Gastrocnemius medialis (tissue), 4 donors: ENCODE measurements at regions not wholly inside any gene's neighbourhood (a gene's known extent, or its start where the extent isn't known, plus 50 kb on each side); places are given as distances from the start of the nearest gene placed in this dataset.

Experiments used
- ATAC-seq, 2 donors: fragments of 150-250 bp; one replicate each; pipeline ENCODE4 v1.9.1; 2016
- DNase-seq, 2 donors: peaks; one replicate each; pipeline ENCODE4 v3.0.0-alpha.2; 2019
- H3K27ac ChIP-seq, 4 donors: fragments of 200-600 bp; sonication (generic); 1 replicate in 1 of 4; 2 replicates in 3 of 4; pipeline ENCODE4 v1.5.1; 2016 to 2018; ENCODE audit warnings: mild to moderate bottlenecking in 2 of 4, moderate library complexity in 1 of 4
- H3K27me3 ChIP-seq, 3 donors: fragments of 200-600 bp; sonication (generic) in 2 of 3; 1 replicate in 1 of 3; 2 replicates in 2 of 3; pipeline versions ENCODE4 v1.5.1 to v1.6.0; 2016 to 2019; ENCODE audit warnings: mild to moderate bottlenecking in 1 of 3, moderate library complexity in 1 of 3
- H3K36me3 ChIP-seq, 2 donors: fragments of 200-600 bp; sonication (generic) in 1 of 2; one replicate each; pipeline ENCODE4 v1.5.1; 2017 to 2018
- H3K4me1 ChIP-seq, 2 donors: fragments of 200-600 bp; sonication (generic) in 1 of 2; one replicate each; pipeline ENCODE4 v1.5.1; 2016 to 2017; ENCODE audit warnings: mild to moderate bottlenecking in 2 of 2
- H3K4me3 ChIP-seq, 4 donors: fragments of 200-600 bp; sonication (generic) in 3 of 4; 1 replicate in 1 of 4; 2 replicates in 3 of 4; pipeline ENCODE4 v1.5.1; 2016 to 2019; ENCODE audit warnings: mild to moderate bottlenecking in 2 of 4
- H3K9me3 ChIP-seq, 3 donors: fragments of 200-600 bp; sonication (generic) in 2 of 3; 1 replicate in 1 of 3; 2 replicates in 2 of 3; pipeline ENCODE4 v1.5.1; 2016 to 2019
- CTCF ChIP-seq, 5 experiments: fragments of 450-650 bp in 3 of 5; fragments of 200-600 bp in 2 of 5; sonication (generic) in 2 of 5; IDR thresholded peaks in 4 of 5; conservative IDR thresholded peaks in 1 of 5; 1 replicate in 4 of 5; 2 replicates in 1 of 5; pipeline ENCODE4 v1.5.1; 2016 to 2019; ENCODE audit warnings: antibody characterized with exemption in 5 of 5, mild to moderate bottlenecking in 3 of 5, moderate library complexity in 3 of 5
- POLR2A ChIP-seq, 2 donors: fragments of 450-650 bp; IDR thresholded peaks; one replicate each; pipeline ENCODE4 v1.6.1; 2017; ENCODE audit warnings: antibody characterized with exemption in 2 of 2, mild to moderate bottlenecking in 2 of 2, moderate library complexity in 2 of 2
- in situ Hi-C, 4 donors: fragments of 200-750 bp; cut with MboI; loops; one replicate each; pipeline versions ENCODE4 v1.15.0 to v1.8.0; 2017; ENCODE audit warnings: low sequenced_read_pairs in 4 of 4
- intact Hi-C: fragments of 100-400 bp; cut with DNase I; formaldehyde crosslinking; loops from one replicate; pipeline ENCODE4 v1.15.1; 2023; ENCODE audit warnings: low total_unique reads

GRCh38 chr2:150601280-150602038 is 114.0 kb upstream of the RND3 start:
- intact Hi-C loops (no loop called here), in situ Hi-C loops (no loop called here)
- Histone ChIP-seq H3K9me3 (no peaks in the 10 kb centered on the region), H3K27ac (no peak overlapping the region), H3K4me3 (no peak overlapping the region), H3K4me1 (no peaks in the 10 kb centered on the region), H3K27me3 (no peaks in the 10 kb centered on the region), H3K36me3 (no peaks in the 10 kb centered on the region)
- TF ChIP-seq POLR2A (IDR thresholded peaks at IDR 0.05) (no peak), CTCF (IDR thresholded peaks at IDR 0.05 in 4 of 5, conservative IDR thresholded peaks at IDR 0.05 in 1 of 5) (no peak)
- no peak for ATAC-seq
- DNase-seq, result no peak

DNA sequence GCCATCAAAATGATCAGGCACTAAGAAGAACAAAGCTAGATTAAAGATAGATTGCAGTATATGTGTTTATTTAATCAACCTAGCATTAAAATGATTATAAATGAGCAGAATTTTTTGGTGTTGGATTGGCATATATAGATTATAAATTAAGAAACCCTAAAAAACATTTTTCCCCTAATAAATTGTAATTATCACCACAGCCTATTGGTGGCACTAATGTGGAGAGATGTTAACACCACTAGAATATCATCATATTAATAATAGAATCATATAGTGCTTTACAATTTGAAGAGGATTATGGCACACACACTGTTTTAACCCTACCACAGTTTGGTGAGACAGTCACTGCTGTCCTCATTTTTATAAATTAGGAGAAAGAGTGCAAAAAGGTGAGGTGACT is 112.4 kb upstream of the RND3 start:
- H3K27ac ChIP-seq, result no peak overlapping the region
- H3K4me3 ChIP-seq, result no peak overlapping the region
- intact Hi-C loops, result no loop called here
- in situ Hi-C loops, result no loop called here
- ATAC-seq (no peak), DNase-seq (no peak)
- TF ChIP-seq CTCF (IDR thresholded peaks at IDR 0.05 in 4 of 5, conservative IDR thresholded peaks at IDR 0.05 in 1 of 5), result no peak
- no peak for TF ChIP-seq POLR2A (IDR thresholded peaks at IDR 0.05)
- H3K27me3 ChIP-seq, result no peaks in the 10 kb centered on the region
- no peaks in the 10 kb centered on the region for H3K36me3 ChIP-seq
- no peaks in the 10 kb centered on the region for H3K9me3 ChIP-seq
- H3K4me1 ChIP-seq, result no peaks in the 10 kb centered on the region

GRCh38 chr2:150598383-150598782 is 110.9 kb upstream of the RND3 start:
- Histone ChIP-seq H3K4me1 (no peaks in the 10 kb centered on the region), H3K27ac (no peak overlapping the region), H3K36me3 (no peaks in the 10 kb centered on the region), H3K9me3 (no peaks in the 10 kb centered on the region), H3K27me3 (no peaks in the 10 kb centered on the region), H3K4me3 (no peak overlapping the region)
- DNase-seq (no peak), ATAC-seq (no peak)
- in situ Hi-C loops (no loop called here), intact Hi-C loops (no loop called here)
- TF ChIP-seq POLR2A (IDR thresholded peaks at IDR 0.05), result no peak
- TF ChIP-seq CTCF (IDR thresholded peaks at IDR 0.05 in 4 of 5, conservative IDR thresholded peaks at IDR 0.05 in 1 of 5), result no peak

- ATAC-seq (no peak), DNase-seq (no peak)
- in situ Hi-C loops, result no loop called here
- H3K4me1 ChIP-seq, result no peaks in the 10 kb centered on the region
- H3K9me3 ChIP-seq, result no peaks in the 10 kb centered on the region
- no peak overlapping the region for H3K4me3 ChIP-seq
- no peak overlapping the region for H3K27ac ChIP-seq
- TF ChIP-seq CTCF (IDR thresholded peaks at IDR 0.05 in 4 of 5, conservative IDR thresholded peaks at IDR 0.05 in 1 of 5) (no peak), POLR2A (IDR thresholded peaks at IDR 0.05) (no peak)
- intact Hi-C loops, result no loop called here
- no peaks in the 10 kb centered on the region for H3K36me3 ChIP-seq
- no peaks in the 10 kb centered on the region for H3K27me3 ChIP-seq
These were observed 108.5 kb upstream of the RND3 start for GRCh38 chr2:150595803-150596470.
